H1 (cell line): ENCODE measurements at regions not wholly inside any gene's neighbourhood (a gene's known extent, or its start where the extent isn't known, plus 50 kb on each side); places are given as distances from the start of the nearest gene placed in this dataset.

Source experiments
- CTCF ChIA-PET: fragments of 300-600 bp; sonication (Branson Sonifier 250); formaldehyde crosslinking; loops from one replicate; lab custom pipeline; 2021; ENCODE audit not compliant: partially characterized antibody; lab: Charles Lee
- POLR2A ChIA-PET: fragments of 300-600 bp; sonication (Branson Sonifier 250); formaldehyde crosslinking; loops from one replicate; lab custom pipeline; 2021; ENCODE audit warnings: inconsistent platforms; ENCODE audit not compliant: partially characterized antibody; lab: Charles Lee
- DNase-seq, 2 experiments: peaks; one replicate each; pipeline versions ENCODE4 v3.0.0 to v3.0.0-alpha.2; 2010 to 2022; ENCODE audit warnings: low spot score in 2 of 2, low read depth in 1 of 2, mixed read lengths in 1 of 2
- FAIRE-seq: peaks from 2 replicates; lab custom pipeline; 2011; peaks lifted over from hg19 to GRCh38; lab: Jason Lieb, UNC
- H2AFZ ChIP-seq: 2 replicates; pipeline ENCODE4 v1.8.1; 2012; ENCODE audit warnings: low read length, inconsistent platforms
- H2AK5ac ChIP-seq: 2 replicates; pipeline ENCODE4 v1.6.1; 2013; ENCODE audit warnings: low read depth, low read length
- H2BK120ac ChIP-seq: replicated peaks from 2 replicates; pipeline ENCODE3; 2013; ENCODE audit warnings: low read depth, low read length, inconsistent platforms
- H2BK12ac ChIP-seq: 2 replicates; pipeline ENCODE4 v1.6.1; 2013; ENCODE audit warnings: low read depth, low read length
- H2BK15ac ChIP-seq: 2 replicates; pipeline ENCODE4 v1.6.1; 2013; ENCODE audit warnings: low read length
- H2BK20ac ChIP-seq: 2 replicates; pipeline ENCODE4 v1.6.1; 2013; ENCODE audit warnings: low read length
- H2BK5ac ChIP-seq: 2 replicates; pipeline ENCODE4 v1.6.1; 2013; ENCODE audit warnings: low read depth, low read length
- H3K14ac ChIP-seq: 2 replicates; pipeline ENCODE4 v1.6.1; 2013; ENCODE audit warnings: inconsistent platforms; ENCODE audit not compliant: insufficient read length
- H3K18ac ChIP-seq: 2 replicates; pipeline ENCODE4 v1.6.1; 2013; ENCODE audit warnings: low read length; ENCODE audit errors: extremely low read depth
- H3K23ac ChIP-seq: 2 replicates; pipeline ENCODE4 v1.6.1; 2013; ENCODE audit warnings: inconsistent platforms; ENCODE audit not compliant: insufficient read length
- H3K23me2 ChIP-seq: 2 replicates; pipeline ENCODE4 v1.6.1; 2013; ENCODE audit warnings: low read depth, low read length
- H3K27ac ChIP-seq: 2 replicates; pipeline ENCODE4 v1.6.1; 2011; ENCODE audit warnings: low read depth, low read length, inconsistent platforms
- H3K27me3 ChIP-seq, 4 experiments: replicated peaks in 1 of 4; 1 replicate in 1 of 4; 2 replicates in 3 of 4; pipeline versions ENCODE4 v1.6.1 to v1.8.1; 2011 to 2013; ENCODE audit warnings: low read length in 3 of 4, mild to moderate bottlenecking in 3 of 4, inconsistent platforms in 2 of 4, mixed read lengths in 2 of 4, moderate library complexity in 1 of 4; ENCODE audit not compliant: control insufficient read depth in 3 of 4, insufficient read depth in 3 of 4; ENCODE audit errors: extremely low read depth in 1 of 4
- H3K36me3 ChIP-seq, 4 experiments: 2 replicates each; pipeline versions ENCODE4 v1.6.1 to v1.8.1; 2011 to 2013; ENCODE audit warnings: mild to moderate bottlenecking in 4 of 4, low read length in 3 of 4, moderate library complexity in 2 of 4, control low read depth in 1 of 4, inconsistent platforms in 1 of 4; ENCODE audit not compliant: insufficient read depth in 4 of 4, control insufficient read depth in 2 of 4
- H3K4ac ChIP-seq: replicated peaks from 2 replicates; pipeline ENCODE3; 2013; ENCODE audit warnings: low read length, low read depth, mixed read lengths, inconsistent platforms; ENCODE audit not compliant: insufficient read length
- H3K4me1 ChIP-seq, 4 experiments: replicated peaks in 1 of 4; 1 replicate in 1 of 4; 2 replicates in 3 of 4; pipeline versions ENCODE4 v1.6.1 to v1.8.1; 2011 to 2013; ENCODE audit warnings: low read length in 3 of 4, inconsistent platforms in 2 of 4, mixed read lengths in 1 of 4; ENCODE audit not compliant: insufficient read depth in 4 of 4, control insufficient read depth in 3 of 4
- H3K4me2 ChIP-seq, 2 experiments: 2 replicates each; pipeline versions ENCODE4 v1.6.1 to v1.8.1; 2011 to 2013; ENCODE audit warnings: low read depth in 2 of 2, low read length in 2 of 2, control low read depth in 1 of 2, inconsistent platforms in 1 of 2, mild to moderate bottlenecking in 1 of 2; ENCODE audit not compliant: insufficient read depth in 1 of 2
- H3K4me3 ChIP-seq, 4 experiments: fragments of 200-600, 300-600 bp in 1 of 4; sonication (generic), shearing (Covaris generic), sonication (Bioruptor Twin) in 1 of 4; 2 replicates each; pipeline versions ENCODE4 v1.5.1 to v1.8.1; 2011 to 2016; ENCODE audit warnings: low read length in 4 of 4, low read depth in 3 of 4, control low read depth in 2 of 4, inconsistent platforms in 2 of 4, mild to moderate bottlenecking in 2 of 4, mixed read lengths in 1 of 4, moderate library complexity in 1 of 4; ENCODE audit not compliant: insufficient read depth in 2 of 4; ENCODE audit errors: extremely low read depth in 1 of 4
- H3K56ac ChIP-seq: replicated peaks from 2 replicates; pipeline ENCODE3; 2013; ENCODE audit warnings: low read depth, mild to moderate bottlenecking, mixed read lengths, low read length, inconsistent platforms; ENCODE audit not compliant: insufficient read length
- H3K79me1 ChIP-seq: 2 replicates; pipeline ENCODE4 v1.6.1; 2013; ENCODE audit warnings: low read depth, low read length, control low read depth
- H3K79me2 ChIP-seq, 2 experiments: 2 replicates each; pipeline versions ENCODE4 v1.6.1 to v1.8.1; 2012 to 2013; ENCODE audit warnings: low read length in 2 of 2, mild to moderate bottlenecking in 2 of 2, inconsistent platforms in 1 of 2; ENCODE audit not compliant: insufficient read depth in 2 of 2, control insufficient read depth in 1 of 2
- H3K9ac ChIP-seq, 4 experiments: replicated peaks in 1 of 4; 1 replicate in 1 of 4; 2 replicates in 3 of 4; pipeline versions ENCODE4 v1.6.1 to v1.8.1; 2011 to 2013; ENCODE audit warnings: low read depth in 3 of 4, low read length in 3 of 4, control low read depth in 2 of 4, mild to moderate bottlenecking in 2 of 4, moderate library complexity in 2 of 4, inconsistent platforms in 1 of 4; ENCODE audit errors: extremely low read depth in 1 of 4
- H3K9me3 ChIP-seq, 2 experiments: 2 replicates each; pipeline versions ENCODE4 v1.6.1 to v1.8.1; 2012 to 2013; ENCODE audit warnings: mild to moderate bottlenecking in 2 of 2, moderate library complexity in 2 of 2, control low read depth in 1 of 2, inconsistent platforms in 1 of 2, low read depth in 1 of 2, low read length in 1 of 2, mixed read lengths in 1 of 2; ENCODE audit not compliant: insufficient read depth in 2 of 2
- H4K20me1 ChIP-seq, 2 experiments: replicated peaks in 1 of 2; 2 replicates each; pipeline versions ENCODE3 to v1.8.1; 2011 to 2013; ENCODE audit warnings: inconsistent platforms in 2 of 2, low read length in 2 of 2, mild to moderate bottlenecking in 1 of 2; ENCODE audit not compliant: insufficient read depth in 2 of 2, control insufficient read depth in 1 of 2
- H4K5ac ChIP-seq: 2 replicates; pipeline ENCODE4 v1.6.1; 2013; ENCODE audit warnings: low read length, low read depth, mixed read lengths, inconsistent platforms; ENCODE audit not compliant: insufficient read length
- H4K8ac ChIP-seq: 2 replicates; pipeline ENCODE4 v1.8.0; 2013; ENCODE audit warnings: mild to moderate bottlenecking, moderate library complexity, low read length, inconsistent platforms; ENCODE audit not compliant: insufficient read depth; ENCODE audit errors: extremely low read depth
- H4K91ac ChIP-seq: replicated peaks from 2 replicates; pipeline ENCODE3; 2013; ENCODE audit warnings: low read length, mixed read lengths, inconsistent platforms; ENCODE audit not compliant: insufficient read length
- BACH1 ChIP-seq: IDR thresholded peaks from 2 replicates; pipeline ENCODE4 v1.6.1; 2012; ENCODE audit warnings: low read length, improper control_type of control experiment
- BCL11A ChIP-seq, 2 experiments: IDR thresholded peaks; one replicate each; pipeline ENCODE4 v1.6.1; 2011; ENCODE audit warnings: low read depth in 2 of 2, low read length in 2 of 2, mild to moderate bottlenecking in 2 of 2
- CREB1 ChIP-seq: IDR thresholded peaks from 2 replicates; pipeline ENCODE4 v1.6.1; 2012; ENCODE audit warnings: inconsistent platforms
- EGR1 ChIP-seq: IDR thresholded peaks from 2 replicates; pipeline ENCODE4 v1.6.1; 2011; ENCODE audit warnings: low read depth, low read length, borderline replicate concordance
- FOSL1 ChIP-seq: IDR thresholded peaks from 2 replicates; pipeline ENCODE4 v1.6.1; 2011; ENCODE audit warnings: mild to moderate bottlenecking, low read depth, low read length, moderate library complexity; ENCODE audit not compliant: insufficient read depth
- GTF2F1 ChIP-seq: IDR thresholded peaks from 2 replicates; pipeline ENCODE4 v1.6.1; 2012; ENCODE audit warnings: low read depth, low read length, improper control_type of control experiment, borderline replicate concordance
- NRF1 ChIP-seq: IDR thresholded peaks from 2 replicates; pipeline ENCODE4 v1.6.1; 2011; ENCODE audit warnings: mild to moderate bottlenecking, low read depth, low read length, improper control_type of control experiment
- RBBP5 ChIP-seq: IDR thresholded peaks from 2 replicates; pipeline ENCODE4 v1.7.1; 2012; ENCODE audit warnings: low read depth, mild to moderate bottlenecking, inconsistent platforms, low read length, moderate library complexity, borderline replicate concordance
- RFX5 ChIP-seq: IDR thresholded peaks from 2 replicates; pipeline ENCODE4 v1.6.1; 2011; ENCODE audit warnings: low read depth, low read length, improper control_type of control experiment, borderline replicate concordance
- RXRA ChIP-seq: IDR thresholded peaks from 2 replicates; pipeline ENCODE4 v1.6.1; 2011; ENCODE audit warnings: low read depth, mild to moderate bottlenecking, low read length, moderate library complexity; ENCODE audit not compliant: insufficient read depth
- SIRT6 ChIP-seq: IDR thresholded peaks from one replicate; pipeline ENCODE4 v1.7.1; 2012; ENCODE audit warnings: low read length, inconsistent platforms
- TAF1 ChIP-seq: IDR thresholded peaks from 2 replicates; pipeline ENCODE4 v1.6.1; 2011; ENCODE audit warnings: mild to moderate bottlenecking, low read depth, low read length
- ZNF274 ChIP-seq: IDR thresholded peaks from 2 replicates; pipeline ENCODE4 v1.7.0; 2012; ENCODE audit warnings: low read length, borderline replicate concordance; ENCODE audit errors: extremely low read depth
- WGBS, 2 experiments: shearing (Covaris generic) in 1 of 2; methylation state at CpG; one replicate each; pipeline versions ENCODE4 v1.1.6 to v1.1.7; 2013 to 2015; ENCODE audit warnings: low lambda C conversion rate in 2 of 2, mixed read lengths in 2 of 2, inconsistent platforms in 1 of 2, low coverage in 1 of 2, missing lambda C conversion rate in 1 of 2; ENCODE audit not compliant: insufficient replicate concordance in 2 of 2, insufficient coverage in 1 of 2, insufficient read length in 1 of 2; ENCODE audit errors: extremely low coverage in 1 of 2, missing lambda C conversion rate in 1 of 2; 5-methylcytosine and 5-hydroxymethylcytosine counted together
- TF ChIP-seq, protein P1 (sequence below), 3 experiments: IDR thresholded peaks; 1 replicate in 2 of 3; 2 replicates in 1 of 3; pipeline versions ENCODE4 v1.5.1 to v1.6.1; 2011; ENCODE audit warnings: low read length in 3 of 3, mild to moderate bottlenecking in 3 of 3, inconsistent platforms in 2 of 3, low read depth in 1 of 3, moderate library complexity in 1 of 3; ENCODE audit not compliant: insufficient read depth in 1 of 3; ENCODE audit errors: control extremely low read depth in 1 of 3

DNA sequence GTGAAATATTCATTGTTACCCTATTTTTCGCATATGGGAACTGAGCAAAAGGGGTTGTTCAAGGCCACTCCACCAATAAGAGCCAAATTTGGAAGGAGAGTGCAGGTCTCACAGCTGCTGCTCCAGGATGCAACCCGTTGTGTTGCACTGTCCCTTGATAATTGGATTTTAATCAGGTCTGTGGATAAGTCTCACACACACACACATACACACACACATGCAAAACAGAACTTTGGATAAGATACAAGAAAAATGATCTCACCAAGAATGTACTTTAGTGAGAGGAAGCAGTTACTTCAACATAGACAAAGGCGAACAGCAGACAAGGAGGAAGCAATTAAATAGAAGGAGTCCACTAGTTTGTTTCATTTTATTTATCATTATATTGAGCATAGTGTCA is 127.3 kb upstream of the EDNRB start:
- Histone ChIP-seq H3K27ac (no peak overlapping the region), H3K79me1 (no peaks in the 10 kb centered on the region), H2BK120ac (no peak overlapping the region), H2BK12ac (no peak overlapping the region), H3K36me3 (no peaks in the 10 kb centered on the region), H3K9me3 (no peaks in the 10 kb centered on the region), H3K23ac (no peak overlapping the region), H2AK5ac (no peak overlapping the region), H3K27me3 (no peaks in the 10 kb centered on the region), H4K91ac (no peak overlapping the region), H4K20me1 (no peaks in the 10 kb centered on the region), H3K9ac (no peak overlapping the region), H3K4me3 (no peak overlapping the region), H2BK20ac (no peak overlapping the region), H3K23me2 (no peaks in the 10 kb centered on the region), H3K4me2 (no peak overlapping the region), H3K79me2 (no peaks in the 10 kb centered on the region), H2AFZ (no peak overlapping the region), H3K56ac (no peak overlapping the region), H3K4me1 (no peaks in the 10 kb centered on the region), H4K5ac (no peak overlapping the region), H2BK15ac (no peak overlapping the region), H3K14ac (no peak overlapping the region), H3K4ac (no peak overlapping the region), H2BK5ac (no peak overlapping the region), H3K18ac (no peak overlapping the region), H4K8ac (no peak overlapping the region)
- WGBS, 2 experiments, result 59% methylated on average over 3 of the region's 3 CpGs; no CpG with 5 or more reads in 1 of the 2 experiments
- no peak for DNase-seq
- no peak for FAIRE-seq
- CTCF ChIA-PET, result no interaction called here
- POLR2A ChIA-PET, result no interaction called here
- TF ChIP-seq BACH1, result no peak
- TF ChIP-seq FOSL1, result no peak
- TF ChIP-seq RXRA, result no peak
- TF ChIP-seq RFX5, result no peak
- no peak for TF ChIP-seq CREB1
- no peak for TF ChIP-seq TAF1
- no peak for TF ChIP-seq BCL11A (IDR thresholded peaks at IDR 0.05; ENCODE audit: low read depth in 2 of 2, low read length in 2 of 2)
- TF ChIP-seq SIRT6, result no peak
- TF ChIP-seq ZNF274, result no peak
- TF ChIP-seq GTF2F1, result no peak
- no peak for TF ChIP-seq EGR1
- TF ChIP-seq, protein P1, sequence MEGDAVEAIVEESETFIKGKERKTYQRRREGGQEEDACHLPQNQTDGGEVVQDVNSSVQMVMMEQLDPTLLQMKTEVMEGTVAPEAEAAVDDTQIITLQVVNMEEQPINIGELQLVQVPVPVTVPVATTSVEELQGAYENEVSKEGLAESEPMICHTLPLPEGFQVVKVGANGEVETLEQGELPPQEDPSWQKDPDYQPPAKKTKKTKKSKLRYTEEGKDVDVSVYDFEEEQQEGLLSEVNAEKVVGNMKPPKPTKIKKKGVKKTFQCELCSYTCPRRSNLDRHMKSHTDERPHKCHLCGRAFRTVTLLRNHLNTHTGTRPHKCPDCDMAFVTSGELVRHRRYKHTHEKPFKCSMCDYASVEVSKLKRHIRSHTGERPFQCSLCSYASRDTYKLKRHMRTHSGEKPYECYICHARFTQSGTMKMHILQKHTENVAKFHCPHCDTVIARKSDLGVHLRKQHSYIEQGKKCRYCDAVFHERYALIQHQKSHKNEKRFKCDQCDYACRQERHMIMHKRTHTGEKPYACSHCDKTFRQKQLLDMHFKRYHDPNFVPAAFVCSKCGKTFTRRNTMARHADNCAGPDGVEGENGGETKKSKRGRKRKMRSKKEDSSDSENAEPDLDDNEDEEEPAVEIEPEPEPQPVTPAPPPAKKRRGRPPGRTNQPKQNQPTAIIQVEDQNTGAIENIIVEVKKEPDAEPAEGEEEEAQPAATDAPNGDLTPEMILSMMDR (IDR thresholded peaks at IDR 0.05; ENCODE audit: control extremely low read depth in 1 of 3, insufficient read depth in 1 of 3, low read depth in 1 of 3, low read length in 3 of 3), result no peak
- TF ChIP-seq NRF1, result no peak
- TF ChIP-seq RBBP5, result no peak
